SK-N-SH (cell line): ENCODE measurements at regions not wholly inside any gene's neighbourhood (a gene's known extent, or its start where the extent isn't known, plus 50 kb on each side); places are given as distances from the start of the nearest gene placed in this dataset.

Source experiments
- CTCF ChIA-PET: fragments of 300-600, 350-600 bp; formaldehyde crosslinking; extraction: SDS; loops from one replicate; lab custom pipeline; 2021; lab: Yijun Ruan, JAX
- POLR2A ChIA-PET: fragments of 350-600 bp; sonication (Branson Sonifier 250); formaldehyde crosslinking; extraction: SDS; loops from one replicate; lab custom pipeline; 2020; ENCODE audit warnings: antibody characterized with exemption, inconsistent platforms; lab: Yijun Ruan, JAX
- DNase-seq: peaks from one replicate; pipeline ENCODE4 v3.0.0; 2012
- H2AFZ ChIP-seq: fragments of 200-600 bp; sonication (generic); 2 replicates; pipeline ENCODE4 v1.8.1; 2016; ENCODE audit warnings: antibody characterized with exemption, mild to moderate bottlenecking, low read depth
- H3F3A ChIP-seq: fragments of 200-600 bp; sonication (generic); replicated peaks from 2 replicates; pipeline ENCODE3; 2016; ENCODE audit warnings: antibody characterized with exemption, mild to moderate bottlenecking; ENCODE audit not compliant: insufficient read depth
- H3K27ac ChIP-seq, 2 experiments: fragments of 200-500 bp in 1 of 2; fragments of 200-600 bp in 1 of 2; sonication (Bioruptor generic) in 1 of 2; sonication (generic), shearing (Covaris generic) in 1 of 2; 2 replicates each; pipeline versions ENCODE4 v1.5.1 to v1.6.1; 2014 to 2016; ENCODE audit warnings: low read depth in 2 of 2, inconsistent platforms in 1 of 2, low read length in 1 of 2, mild to moderate bottlenecking in 1 of 2, mixed read lengths in 1 of 2
- H3K27me3 ChIP-seq: fragments of 200-600 bp; sonication (generic), shearing (Covaris generic); 2 replicates; pipeline ENCODE4 v1.6.1; 2016; ENCODE audit warnings: mixed run types; ENCODE audit not compliant: insufficient read depth
- H3K36me3 ChIP-seq, 2 experiments: fragments of 200-500 bp in 1 of 2; fragments of 200-600 bp in 1 of 2; sonication (Bioruptor generic) in 1 of 2; sonication (generic) in 1 of 2; replicated peaks in 1 of 2; 2 replicates each; pipeline versions ENCODE3 to v1.5.1; 2014 to 2016; ENCODE audit warnings: low read length in 1 of 2, mild to moderate bottlenecking in 1 of 2; ENCODE audit not compliant: insufficient read depth in 2 of 2, control insufficient read depth in 1 of 2
- H3K4me1 ChIP-seq, 2 experiments: fragments of 200-500 bp in 1 of 2; fragments of 200-600 bp in 1 of 2; sonication (Bioruptor generic) in 1 of 2; sonication (generic), shearing (Covaris generic) in 1 of 2; 2 replicates each; pipeline versions ENCODE4 v1.5.1 to v1.6.1; 2014 to 2016; ENCODE audit warnings: low read depth in 1 of 2, low read length in 1 of 2, mixed run types in 1 of 2; ENCODE audit not compliant: insufficient read depth in 2 of 2, control insufficient read depth in 1 of 2
- H3K4me2 ChIP-seq: fragments of 200-600 bp; sonication (generic), shearing (Covaris generic); 2 replicates; pipeline ENCODE4 v1.6.1; 2017; ENCODE audit warnings: mixed run types
- H3K4me3 ChIP-seq, 2 experiments: fragments of 200-500 bp in 1 of 2; fragments of 200-600 bp in 1 of 2; sonication (Bioruptor generic) in 1 of 2; sonication (generic), shearing (Covaris generic) in 1 of 2; 2 replicates each; pipeline versions ENCODE4 v1.5.1 to v1.8.1; 2014 to 2016; ENCODE audit warnings: low read depth in 2 of 2, inconsistent platforms in 1 of 2, low read length in 1 of 2, mild to moderate bottlenecking in 1 of 2, mixed read lengths in 1 of 2, moderate library complexity in 1 of 2
- H3K79me2 ChIP-seq: fragments of 200-600 bp; sonication (generic); 2 replicates; pipeline ENCODE4 v1.8.1; 2017; ENCODE audit warnings: mild to moderate bottlenecking; ENCODE audit not compliant: insufficient read depth
- H3K9ac ChIP-seq: fragments of 200-600 bp; sonication (generic); 2 replicates; pipeline ENCODE4 v1.6.1; 2017; ENCODE audit warnings: mixed run types
- H3K9me2 ChIP-seq: fragments of 200-600 bp; sonication (generic); 2 replicates; pipeline ENCODE4 v1.6.1; 2017; ENCODE audit warnings: mixed run types
- H3K9me3 ChIP-seq: fragments of 200-600 bp; sonication (generic); 2 replicates; pipeline ENCODE4 v1.6.1; 2017; ENCODE audit warnings: mixed run types, mild to moderate bottlenecking, moderate library complexity
- H4K20me1 ChIP-seq: fragments of 200-600 bp; sonication (generic); 2 replicates; pipeline ENCODE4 v1.6.1; 2017; ENCODE audit warnings: mild to moderate bottlenecking, mixed run types; ENCODE audit not compliant: insufficient read depth
- ELF1 ChIP-seq: IDR thresholded peaks from 2 replicates; pipeline ENCODE4 v1.4.0; 2012
- EZH2phosphoT487 ChIP-seq: fragments of 200-600 bp; sonication (generic); IDR thresholded peaks from 2 replicates; pipeline ENCODE4 v1.6.1; 2017; ENCODE audit warnings: low read depth, mixed run types, mild to moderate bottlenecking, antibody characterized with exemption, moderate library complexity, borderline replicate concordance
- FOXJ3 ChIP-seq: sonication (generic); formaldehyde crosslinking; IDR thresholded peaks from 2 replicates; pipeline ENCODE4 v1.5.1; 2020; ENCODE audit warnings: mild to moderate bottlenecking, missing genetic modification reagents
- MXI1 ChIP-seq: IDR thresholded peaks from 2 replicates; pipeline ENCODE4 v1.6.1; 2012; ENCODE audit warnings: mild to moderate bottlenecking, low read depth, low read length, improper control_type of control experiment
- NRF1 ChIP-seq: IDR thresholded peaks from 2 replicates; pipeline ENCODE4 v1.6.1; 2012; ENCODE audit warnings: low read depth, mild to moderate bottlenecking, low read length
- POLR2AphosphoS5 ChIP-seq: IDR thresholded peaks from 2 replicates; pipeline ENCODE4 v1.6.1; 2012; ENCODE audit warnings: low read depth, low read length
- RCOR1 ChIP-seq: fragments of 150-350 bp; IDR thresholded peaks from 2 replicates; pipeline ENCODE4 v1.6.1; 2017; ENCODE audit warnings: antibody characterized with exemption, low read length
- RFX5 ChIP-seq: IDR thresholded peaks from 2 replicates; pipeline ENCODE4 v1.6.1; 2012; ENCODE audit warnings: mild to moderate bottlenecking, improper control_type of control experiment, low read length
- SMC3 ChIP-seq: IDR thresholded peaks from 2 replicates; pipeline ENCODE4 v1.6.1; 2012; ENCODE audit warnings: low read depth, low read length, improper control_type of control experiment
- TAF1 ChIP-seq: IDR thresholded peaks from 2 replicates; pipeline ENCODE4 v1.6.1; 2012; ENCODE audit warnings: low read depth, mild to moderate bottlenecking, low read length, moderate library complexity, borderline replicate concordance
- TCF12 ChIP-seq: IDR thresholded peaks from 2 replicates; pipeline ENCODE4 v1.4.0; 2012
- YY1 ChIP-seq: IDR thresholded peaks from 2 replicates; pipeline ENCODE4 v1.4.0; 2012; ENCODE audit warnings: low read depth, mild to moderate bottlenecking
- WGBS: methylation state at CpG from one replicate; pipeline ENCODE4 v1.1.6; 2017; ENCODE audit warnings: low lambda C conversion rate; 5-methylcytosine and 5-hydroxymethylcytosine counted together
- TF ChIP-seq, protein P1 (sequence below): IDR thresholded peaks from 2 replicates; pipeline ENCODE4 v1.4.0; 2012; ENCODE audit warnings: low read depth, borderline replicate concordance
- TF ChIP-seq, protein P2 (sequence below): fragments of 200-600 bp; sonication (generic); IDR thresholded peaks from 2 replicates; pipeline ENCODE4 v1.6.1; 2017; ENCODE audit warnings: antibody characterized with exemption, mild to moderate bottlenecking, moderate library complexity
- TF ChIP-seq, protein P3 (sequence below): IDR thresholded peaks from 2 replicates; pipeline ENCODE4 v1.6.1; 2012; ENCODE audit warnings: mild to moderate bottlenecking, low read depth, low read length, moderate library complexity
- TF ChIP-seq, protein P4 (sequence below): IDR thresholded peaks from 2 replicates; pipeline ENCODE4; 2012
- TF ChIP-seq, protein P5 (sequence below): IDR thresholded peaks from 2 replicates; pipeline ENCODE4 v1.4.0; 2012; ENCODE audit warnings: low read depth, borderline replicate concordance
- TF ChIP-seq, protein P6 (sequence below): fragments of 150-350 bp; IDR thresholded peaks from 2 replicates; pipeline ENCODE4 v1.6.1; 2016; ENCODE audit warnings: mild to moderate bottlenecking, low read depth, low read length

DNA sequence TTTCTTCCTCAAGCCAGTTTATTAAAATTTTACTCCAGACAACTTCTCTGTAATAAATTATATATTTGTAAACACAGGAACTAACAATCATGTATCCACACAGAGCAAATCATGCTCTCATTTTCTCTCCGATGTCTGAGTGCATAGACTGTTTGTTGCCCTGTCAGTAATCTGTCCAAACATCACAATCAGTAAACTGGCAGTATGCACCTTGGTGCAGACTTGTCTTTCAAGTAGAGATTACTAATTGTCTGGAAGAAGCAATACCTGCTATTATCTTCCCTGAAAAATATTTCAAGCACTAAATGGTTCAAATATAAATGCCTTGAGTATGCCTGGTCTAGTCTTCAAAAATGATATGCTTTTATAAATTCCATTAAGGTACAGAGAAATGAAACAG lies 1260.9 kb downstream of the C4orf33 start:
- no peak overlapping the region for H3K9ac ChIP-seq
- H3F3A ChIP-seq = peaks cover 7% of the 10 kb centered on the region
- no peaks in the 10 kb centered on the region for H3K36me3 ChIP-seq
- WGBS = 0% methylated on average over 1 of the region's 1 CpG
- no peaks in the 10 kb centered on the region for H3K9me3 ChIP-seq
- H4K20me1 ChIP-seq = no peaks in the 10 kb centered on the region
- DNase-seq = no peak
- H3K79me2 ChIP-seq = no peaks in the 10 kb centered on the region
- peaks cover 5% of the 10 kb centered on the region for H3K27me3 ChIP-seq
- H3K4me2 ChIP-seq = no peak overlapping the region
- no peak overlapping the region for H2AFZ ChIP-seq
- ChIA-PET POLR2A (no interaction called here), CTCF (no interaction called here)
- no peak overlapping the region for H3K4me3 ChIP-seq
- TF ChIP-seq, protein P1, sequence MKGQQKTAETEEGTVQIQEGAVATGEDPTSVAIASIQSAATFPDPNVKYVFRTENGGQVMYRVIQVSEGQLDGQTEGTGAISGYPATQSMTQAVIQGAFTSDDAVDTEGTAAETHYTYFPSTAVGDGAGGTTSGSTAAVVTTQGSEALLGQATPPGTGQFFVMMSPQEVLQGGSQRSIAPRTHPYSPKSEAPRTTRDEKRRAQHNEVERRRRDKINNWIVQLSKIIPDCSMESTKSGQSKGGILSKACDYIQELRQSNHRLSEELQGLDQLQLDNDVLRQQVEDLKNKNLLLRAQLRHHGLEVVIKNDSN = no peak
- no peak for TF ChIP-seq POLR2AphosphoS5
- TF ChIP-seq TCF12 = no peak
- TF ChIP-seq, protein P2, sequence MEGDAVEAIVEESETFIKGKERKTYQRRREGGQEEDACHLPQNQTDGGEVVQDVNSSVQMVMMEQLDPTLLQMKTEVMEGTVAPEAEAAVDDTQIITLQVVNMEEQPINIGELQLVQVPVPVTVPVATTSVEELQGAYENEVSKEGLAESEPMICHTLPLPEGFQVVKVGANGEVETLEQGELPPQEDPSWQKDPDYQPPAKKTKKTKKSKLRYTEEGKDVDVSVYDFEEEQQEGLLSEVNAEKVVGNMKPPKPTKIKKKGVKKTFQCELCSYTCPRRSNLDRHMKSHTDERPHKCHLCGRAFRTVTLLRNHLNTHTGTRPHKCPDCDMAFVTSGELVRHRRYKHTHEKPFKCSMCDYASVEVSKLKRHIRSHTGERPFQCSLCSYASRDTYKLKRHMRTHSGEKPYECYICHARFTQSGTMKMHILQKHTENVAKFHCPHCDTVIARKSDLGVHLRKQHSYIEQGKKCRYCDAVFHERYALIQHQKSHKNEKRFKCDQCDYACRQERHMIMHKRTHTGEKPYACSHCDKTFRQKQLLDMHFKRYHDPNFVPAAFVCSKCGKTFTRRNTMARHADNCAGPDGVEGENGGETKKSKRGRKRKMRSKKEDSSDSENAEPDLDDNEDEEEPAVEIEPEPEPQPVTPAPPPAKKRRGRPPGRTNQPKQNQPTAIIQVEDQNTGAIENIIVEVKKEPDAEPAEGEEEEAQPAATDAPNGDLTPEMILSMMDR = no peak
- TF ChIP-seq TAF1 = no peak
- TF ChIP-seq, protein P3, sequence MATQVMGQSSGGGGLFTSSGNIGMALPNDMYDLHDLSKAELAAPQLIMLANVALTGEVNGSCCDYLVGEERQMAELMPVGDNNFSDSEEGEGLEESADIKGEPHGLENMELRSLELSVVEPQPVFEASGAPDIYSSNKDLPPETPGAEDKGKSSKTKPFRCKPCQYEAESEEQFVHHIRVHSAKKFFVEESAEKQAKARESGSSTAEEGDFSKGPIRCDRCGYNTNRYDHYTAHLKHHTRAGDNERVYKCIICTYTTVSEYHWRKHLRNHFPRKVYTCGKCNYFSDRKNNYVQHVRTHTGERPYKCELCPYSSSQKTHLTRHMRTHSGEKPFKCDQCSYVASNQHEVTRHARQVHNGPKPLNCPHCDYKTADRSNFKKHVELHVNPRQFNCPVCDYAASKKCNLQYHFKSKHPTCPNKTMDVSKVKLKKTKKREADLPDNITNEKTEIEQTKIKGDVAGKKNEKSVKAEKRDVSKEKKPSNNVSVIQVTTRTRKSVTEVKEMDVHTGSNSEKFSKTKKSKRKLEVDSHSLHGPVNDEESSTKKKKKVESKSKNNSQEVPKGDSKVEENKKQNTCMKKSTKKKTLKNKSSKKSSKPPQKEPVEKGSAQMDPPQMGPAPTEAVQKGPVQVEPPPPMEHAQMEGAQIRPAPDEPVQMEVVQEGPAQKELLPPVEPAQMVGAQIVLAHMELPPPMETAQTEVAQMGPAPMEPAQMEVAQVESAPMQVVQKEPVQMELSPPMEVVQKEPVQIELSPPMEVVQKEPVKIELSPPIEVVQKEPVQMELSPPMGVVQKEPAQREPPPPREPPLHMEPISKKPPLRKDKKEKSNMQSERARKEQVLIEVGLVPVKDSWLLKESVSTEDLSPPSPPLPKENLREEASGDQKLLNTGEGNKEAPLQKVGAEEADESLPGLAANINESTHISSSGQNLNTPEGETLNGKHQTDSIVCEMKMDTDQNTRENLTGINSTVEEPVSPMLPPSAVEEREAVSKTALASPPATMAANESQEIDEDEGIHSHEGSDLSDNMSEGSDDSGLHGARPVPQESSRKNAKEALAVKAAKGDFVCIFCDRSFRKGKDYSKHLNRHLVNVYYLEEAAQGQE = no peak
- TF ChIP-seq, protein P4, sequence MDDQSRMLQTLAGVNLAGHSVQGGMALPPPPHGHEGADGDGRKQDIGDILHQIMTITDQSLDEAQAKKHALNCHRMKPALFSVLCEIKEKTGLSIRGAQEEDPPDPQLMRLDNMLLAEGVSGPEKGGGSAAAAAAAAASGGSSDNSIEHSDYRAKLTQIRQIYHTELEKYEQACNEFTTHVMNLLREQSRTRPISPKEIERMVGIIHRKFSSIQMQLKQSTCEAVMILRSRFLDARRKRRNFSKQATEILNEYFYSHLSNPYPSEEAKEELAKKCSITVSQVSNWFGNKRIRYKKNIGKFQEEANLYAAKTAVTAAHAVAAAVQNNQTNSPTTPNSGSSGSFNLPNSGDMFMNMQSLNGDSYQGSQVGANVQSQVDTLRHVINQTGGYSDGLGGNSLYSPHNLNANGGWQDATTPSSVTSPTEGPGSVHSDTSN = no peak
- TF ChIP-seq FOXJ3 = no peak
- TF ChIP-seq, protein P5, sequence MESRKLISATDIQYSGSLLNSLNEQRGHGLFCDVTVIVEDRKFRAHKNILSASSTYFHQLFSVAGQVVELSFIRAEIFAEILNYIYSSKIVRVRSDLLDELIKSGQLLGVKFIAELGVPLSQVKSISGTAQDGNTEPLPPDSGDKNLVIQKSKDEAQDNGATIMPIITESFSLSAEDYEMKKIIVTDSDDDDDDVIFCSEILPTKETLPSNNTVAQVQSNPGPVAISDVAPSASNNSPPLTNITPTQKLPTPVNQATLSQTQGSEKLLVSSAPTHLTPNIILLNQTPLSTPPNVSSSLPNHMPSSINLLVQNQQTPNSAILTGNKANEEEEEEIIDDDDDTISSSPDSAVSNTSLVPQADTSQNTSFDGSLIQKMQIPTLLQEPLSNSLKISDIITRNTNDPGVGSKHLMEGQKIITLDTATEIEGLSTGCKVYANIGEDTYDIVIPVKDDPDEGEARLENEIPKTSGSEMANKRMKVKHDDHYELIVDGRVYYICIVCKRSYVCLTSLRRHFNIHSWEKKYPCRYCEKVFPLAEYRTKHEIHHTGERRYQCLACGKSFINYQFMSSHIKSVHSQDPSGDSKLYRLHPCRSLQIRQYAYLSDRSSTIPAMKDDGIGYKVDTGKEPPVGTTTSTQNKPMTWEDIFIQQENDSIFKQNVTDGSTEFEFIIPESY = no peak
- TF ChIP-seq RFX5 = no peak
- TF ChIP-seq EZH2phosphoT487 = no peak
- no peak for TF ChIP-seq YY1
- TF ChIP-seq SMC3 = no peak
- no peak for TF ChIP-seq MXI1
- no peak for TF ChIP-seq ELF1
- TF ChIP-seq NRF1 = no peak
- TF ChIP-seq RCOR1 = no peak
- TF ChIP-seq, protein P6, sequence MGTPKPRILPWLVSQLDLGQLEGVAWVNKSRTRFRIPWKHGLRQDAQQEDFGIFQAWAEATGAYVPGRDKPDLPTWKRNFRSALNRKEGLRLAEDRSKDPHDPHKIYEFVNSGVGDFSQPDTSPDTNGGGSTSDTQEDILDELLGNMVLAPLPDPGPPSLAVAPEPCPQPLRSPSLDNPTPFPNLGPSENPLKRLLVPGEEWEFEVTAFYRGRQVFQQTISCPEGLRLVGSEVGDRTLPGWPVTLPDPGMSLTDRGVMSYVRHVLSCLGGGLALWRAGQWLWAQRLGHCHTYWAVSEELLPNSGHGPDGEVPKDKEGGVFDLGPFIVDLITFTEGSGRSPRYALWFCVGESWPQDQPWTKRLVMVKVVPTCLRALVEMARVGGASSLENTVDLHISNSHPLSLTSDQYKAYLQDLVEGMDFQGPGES = no peak
- no peak overlapping the region for H3K27ac ChIP-seq
- no peaks in the 10 kb centered on the region for H3K9me2 ChIP-seq
- no peaks in the 10 kb centered on the region; a peak in 1 of 4 replicates for H3K4me1 ChIP-seq
